ENCODE measurements at regions not wholly inside any gene's neighbourhood (a gene's known extent, or its start where the extent isn't known, plus 50 kb on each side); places are given as distances from the start of the nearest gene placed in this dataset.

DNA sequence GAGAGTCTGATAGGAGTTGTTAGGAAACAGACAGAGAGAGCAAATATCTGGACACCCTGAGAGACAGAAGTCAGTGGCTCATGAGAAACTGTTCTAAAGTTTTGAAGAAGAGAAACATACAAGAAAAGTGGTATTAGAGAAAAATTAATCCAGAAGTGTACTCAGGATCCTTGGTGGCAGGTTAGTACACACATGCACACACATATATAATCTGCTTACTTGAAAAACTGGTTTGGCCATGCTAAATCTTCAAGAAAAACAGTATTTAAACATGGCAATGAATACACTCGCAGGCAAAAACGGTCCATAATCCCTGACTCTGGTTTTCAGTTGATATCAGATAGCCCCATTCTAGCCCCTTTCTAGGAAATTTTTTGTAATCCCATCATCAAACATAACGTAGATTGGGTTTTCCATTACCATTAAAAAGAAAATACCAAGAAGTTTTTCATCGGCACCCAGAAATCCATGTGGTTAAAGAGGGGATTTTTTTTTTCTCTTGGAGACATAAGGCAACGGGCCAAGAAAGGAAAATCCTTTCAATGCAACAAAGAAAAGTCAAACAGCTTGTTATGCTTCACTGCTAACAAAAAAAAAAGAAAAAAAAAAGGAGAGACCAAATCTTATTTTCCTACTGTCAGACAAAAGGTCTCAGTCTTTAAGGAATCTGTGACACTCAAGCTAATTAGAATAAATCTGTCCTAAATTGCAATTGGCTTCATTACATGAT is 178.0 kb upstream of the MIR17HG start:
- TF ChIP-seq, protein P1, sequence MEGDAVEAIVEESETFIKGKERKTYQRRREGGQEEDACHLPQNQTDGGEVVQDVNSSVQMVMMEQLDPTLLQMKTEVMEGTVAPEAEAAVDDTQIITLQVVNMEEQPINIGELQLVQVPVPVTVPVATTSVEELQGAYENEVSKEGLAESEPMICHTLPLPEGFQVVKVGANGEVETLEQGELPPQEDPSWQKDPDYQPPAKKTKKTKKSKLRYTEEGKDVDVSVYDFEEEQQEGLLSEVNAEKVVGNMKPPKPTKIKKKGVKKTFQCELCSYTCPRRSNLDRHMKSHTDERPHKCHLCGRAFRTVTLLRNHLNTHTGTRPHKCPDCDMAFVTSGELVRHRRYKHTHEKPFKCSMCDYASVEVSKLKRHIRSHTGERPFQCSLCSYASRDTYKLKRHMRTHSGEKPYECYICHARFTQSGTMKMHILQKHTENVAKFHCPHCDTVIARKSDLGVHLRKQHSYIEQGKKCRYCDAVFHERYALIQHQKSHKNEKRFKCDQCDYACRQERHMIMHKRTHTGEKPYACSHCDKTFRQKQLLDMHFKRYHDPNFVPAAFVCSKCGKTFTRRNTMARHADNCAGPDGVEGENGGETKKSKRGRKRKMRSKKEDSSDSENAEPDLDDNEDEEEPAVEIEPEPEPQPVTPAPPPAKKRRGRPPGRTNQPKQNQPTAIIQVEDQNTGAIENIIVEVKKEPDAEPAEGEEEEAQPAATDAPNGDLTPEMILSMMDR (IDR thresholded peaks at IDR 0.05): no peak
- no peak for TF ChIP-seq POLR2AphosphoS5 (IDR thresholded peaks at IDR 0.05)

Data from sigmoid colon (tissue), 4 donors.